22Rv1 (cell line): ENCODE measurements at regions not wholly inside any gene's neighbourhood (a gene's known extent, or its start where the extent isn't known, plus 50 kb on each side); places are given as distances from the start of the nearest gene placed in this dataset.

Experiments used
- CTCF ChIP-seq: fragments of 450-650 bp; IDR thresholded peaks from 2 replicates; pipeline ENCODE4 v1.5.1; 2017; ENCODE audit warnings: mild to moderate bottlenecking
- ZFX ChIP-seq: fragments of 450-650 bp; IDR thresholded peaks from 2 replicates; pipeline ENCODE4 v1.6.1; 2017; ENCODE audit warnings: antibody characterized with exemption, borderline replicate concordance

DNA sequence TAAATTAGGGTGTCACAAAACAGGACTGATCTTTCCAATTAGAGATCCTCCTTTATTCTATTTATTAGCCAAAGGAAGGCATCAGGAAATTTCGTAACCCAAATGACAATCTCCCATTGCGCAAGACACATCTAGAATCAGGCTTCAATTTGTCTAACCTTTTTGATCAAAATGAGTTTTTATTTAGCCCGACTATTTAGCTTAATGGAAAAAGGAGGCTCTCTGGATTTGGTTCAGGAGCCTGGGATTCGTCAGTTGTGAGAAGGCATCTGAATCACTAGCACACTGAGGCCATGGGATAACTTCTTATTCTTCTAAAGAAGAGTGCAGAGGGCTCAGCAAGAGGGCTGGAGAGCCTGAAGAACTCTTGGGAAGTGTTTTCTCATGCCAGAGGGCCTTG, 332.1 kb upstream of the ETAA1 start:
- TF ChIP-seq CTCF (no peak), ZFX (no peak)
